ENCODE measurements at regions not wholly inside any gene's neighbourhood (a gene's known extent, or its start where the extent isn't known, plus 50 kb on each side); places are given as distances from the start of the nearest gene placed in this dataset.
A peak's percentile ranks its signal among the peaks of the same experiment; 100 is the strongest.

DNA sequence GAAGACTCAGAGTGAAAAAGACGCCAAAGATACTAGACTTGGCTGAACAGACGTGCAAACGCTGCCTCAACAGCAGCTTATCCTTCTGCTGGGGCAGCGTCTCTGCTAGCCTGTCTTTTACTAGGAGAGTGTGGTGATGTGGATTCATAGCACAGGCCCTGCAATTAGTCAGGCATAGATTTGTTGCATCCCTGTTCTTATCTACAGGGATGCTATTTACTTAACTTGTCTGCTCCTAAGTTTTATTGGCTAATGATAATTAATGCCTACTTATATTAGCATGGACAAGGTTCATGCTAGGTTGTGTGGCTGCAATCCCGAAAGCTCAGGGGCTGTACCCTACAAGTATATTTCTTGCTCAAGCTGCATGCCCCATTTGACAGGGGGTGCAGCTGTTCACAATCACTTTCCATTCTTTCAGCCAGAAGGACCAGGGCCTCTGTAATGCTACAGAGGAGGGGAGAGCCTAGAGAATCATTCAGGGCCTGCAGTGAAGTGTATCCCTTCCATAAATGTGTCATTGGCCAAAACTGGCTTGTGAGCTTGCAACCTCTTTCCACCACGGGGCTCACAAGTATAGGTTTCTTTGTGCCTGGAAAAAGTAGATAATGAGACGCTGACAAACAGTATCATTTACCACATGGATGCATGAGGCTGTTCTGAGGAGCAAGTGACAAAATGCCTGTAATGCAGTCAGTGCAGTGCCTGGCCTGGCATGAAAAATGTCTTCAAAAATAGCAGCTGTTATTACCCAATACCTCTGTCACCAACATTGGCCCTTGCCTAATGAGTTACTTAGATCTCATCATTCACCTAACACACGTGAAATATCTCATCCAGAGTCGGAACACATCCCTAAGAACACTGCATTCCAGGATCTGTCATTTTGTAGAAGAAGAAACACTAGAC is 685.8 kb upstream of the API5 start:
- no peak for DNase-seq

DNA sequence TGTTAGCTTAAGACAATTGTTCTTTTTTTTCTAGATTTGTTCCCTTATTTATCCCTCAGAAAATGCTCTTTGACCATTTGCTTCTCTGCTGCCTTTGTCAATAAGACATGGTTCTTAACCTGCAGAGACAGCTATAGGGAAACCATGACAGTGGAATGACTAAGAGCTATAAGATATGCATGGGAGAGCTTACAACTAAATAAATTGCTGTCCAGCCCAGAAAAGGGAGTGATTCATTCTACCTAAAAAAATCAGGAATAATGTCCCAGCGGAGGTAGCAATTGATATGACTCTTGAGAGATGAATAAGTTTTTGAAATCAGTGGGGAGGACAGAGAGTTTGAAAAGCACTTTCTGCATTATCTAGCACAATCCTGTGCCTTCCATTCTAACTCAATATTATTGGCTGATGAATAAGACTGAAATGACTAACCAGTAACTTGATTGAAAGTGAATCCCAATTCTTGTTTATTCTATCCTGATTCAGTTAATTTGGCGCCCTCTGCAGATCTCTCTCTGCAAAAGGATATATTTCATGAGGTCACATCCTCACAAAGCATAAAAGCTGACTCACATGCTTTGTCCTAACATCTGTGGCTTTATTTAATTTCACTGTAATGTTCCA is 680.5 kb upstream of the API5 start:
- DNase-seq, result peak; percentile 64

DNA sequence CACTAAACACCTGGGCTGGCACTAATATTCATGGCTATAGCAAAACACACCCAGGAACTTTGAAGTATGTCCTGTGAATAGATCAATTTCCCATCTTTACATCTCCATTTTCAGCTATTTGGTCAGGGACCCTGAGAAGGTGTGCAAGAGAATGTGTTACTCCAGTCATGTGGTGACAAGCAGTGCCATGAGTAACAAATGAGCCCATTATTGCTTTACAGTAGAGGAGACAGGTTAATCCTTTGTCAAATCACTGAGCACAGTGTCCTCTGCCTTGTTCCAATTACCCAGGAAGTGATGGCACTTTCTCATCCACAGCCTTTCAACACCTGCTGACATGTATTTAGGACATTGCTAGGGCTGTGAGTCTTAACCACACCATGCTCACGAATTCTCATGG is 664.8 kb upstream of the API5 start:
- DNase-seq, result no peak

DNA sequence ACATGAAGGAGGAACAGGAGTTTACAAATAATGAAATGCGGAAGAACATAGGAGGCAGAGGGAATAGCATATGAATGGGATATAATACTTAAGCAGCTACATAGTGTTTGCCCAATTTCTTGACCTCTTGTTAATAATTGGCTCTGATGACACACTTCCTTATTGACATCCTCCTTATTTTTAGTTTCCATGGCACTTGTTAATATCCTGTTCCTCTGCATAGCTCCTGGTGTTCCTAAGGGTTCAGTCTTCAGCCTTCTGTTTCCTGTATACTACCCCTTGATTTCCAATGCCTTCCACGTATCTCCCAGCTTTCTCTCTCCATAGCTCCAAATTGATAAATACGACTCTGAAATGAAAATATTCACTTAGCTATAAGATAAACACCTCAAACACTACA is 663.8 kb upstream of the API5 start:
- DNase-seq, result no peak

DNA sequence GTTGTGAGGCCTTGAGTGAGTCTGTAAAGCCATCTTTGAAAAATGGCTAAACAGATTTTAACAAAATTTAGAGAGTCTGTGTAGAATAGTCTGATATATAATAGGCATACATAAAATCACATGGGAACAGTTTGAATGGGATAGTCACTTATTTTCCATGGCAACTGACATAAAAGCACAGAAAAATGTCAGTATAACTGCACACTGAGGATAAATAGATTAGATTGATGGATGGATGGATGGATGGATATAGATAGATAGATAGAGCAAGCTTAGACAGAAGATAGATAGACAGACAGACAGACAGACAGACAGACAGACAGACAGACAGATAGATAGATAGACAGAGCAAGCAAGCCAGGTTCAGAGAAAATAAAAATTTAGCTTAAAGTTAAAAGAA is 660.2 kb upstream of the API5 start:
- DNase-seq, result no peak

DNA sequence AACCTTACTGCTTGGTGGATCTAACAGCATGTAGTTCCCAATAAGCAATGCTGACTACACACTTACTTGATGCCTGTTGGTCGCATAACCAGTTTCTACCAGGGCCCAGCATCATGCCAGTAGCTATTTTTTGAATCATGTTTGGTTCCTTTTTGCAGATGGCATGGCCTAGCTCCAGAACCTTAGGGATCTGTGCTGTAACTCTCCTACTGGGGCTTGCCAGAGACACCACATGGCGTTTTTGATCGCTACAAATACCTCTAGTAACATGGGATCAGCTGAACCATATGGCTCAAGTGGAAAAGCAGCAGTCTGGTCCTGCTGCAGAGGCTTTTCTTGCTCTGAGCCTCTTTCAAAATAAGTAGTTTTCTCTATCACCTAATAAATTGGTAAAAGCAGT is 654.6 kb upstream of the API5 start:
- DNase-seq, result no peak

DNA sequence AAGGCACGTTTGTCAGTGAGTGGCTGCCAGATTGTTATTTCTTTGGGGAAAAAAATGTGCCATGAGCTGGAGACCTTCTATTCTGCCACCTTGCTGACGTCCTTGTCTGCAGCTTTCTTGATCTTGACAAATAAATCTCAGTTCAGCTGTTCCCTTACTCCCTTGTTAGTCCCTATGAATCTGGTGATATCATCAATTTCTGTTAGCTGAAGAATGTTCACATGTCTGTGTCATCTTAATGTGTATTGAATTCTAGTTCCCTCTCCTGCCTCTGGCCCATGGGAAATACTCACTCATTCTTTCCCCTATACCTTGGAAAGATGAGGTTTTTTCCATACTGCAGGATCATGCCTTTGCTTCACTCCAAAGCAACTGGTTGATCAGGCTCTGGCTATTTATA is 649.9 kb upstream of the API5 start:
- DNase-seq, result no peak

DNA sequence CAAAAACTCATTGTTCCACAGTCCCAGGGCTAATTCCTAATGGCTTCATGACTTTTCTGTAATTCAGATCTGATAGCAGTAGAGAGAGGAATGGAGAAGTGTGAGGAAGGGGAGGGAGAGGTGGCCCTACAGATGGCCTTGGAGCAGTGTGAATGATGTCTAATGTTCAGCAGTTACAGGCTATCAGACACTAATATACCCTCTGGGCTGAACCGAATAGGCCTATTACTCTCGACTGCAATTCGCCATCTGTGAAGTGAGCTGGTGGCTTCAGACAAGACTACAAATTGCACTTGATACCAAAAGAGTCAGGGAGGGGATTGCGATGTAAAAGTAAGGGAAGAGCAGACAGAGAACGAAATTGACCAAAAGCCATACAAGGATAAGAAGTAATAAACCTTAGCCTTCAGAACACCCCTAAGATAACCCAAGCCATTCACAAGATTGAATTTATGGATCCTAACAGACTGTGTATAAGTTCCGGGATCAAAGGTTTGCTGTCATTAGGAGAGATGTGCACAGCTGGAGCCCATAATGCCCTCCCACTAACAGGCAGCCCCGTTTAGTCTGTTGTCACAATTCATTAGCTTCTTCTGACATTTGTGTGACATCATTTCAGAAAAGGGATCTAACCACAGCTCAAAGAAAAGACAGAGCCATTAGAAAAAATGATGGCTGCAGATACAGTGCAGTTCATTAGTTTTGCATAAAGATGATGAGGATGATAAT is 642.4 kb upstream of the API5 start:
- no peak for DNase-seq

DNA sequence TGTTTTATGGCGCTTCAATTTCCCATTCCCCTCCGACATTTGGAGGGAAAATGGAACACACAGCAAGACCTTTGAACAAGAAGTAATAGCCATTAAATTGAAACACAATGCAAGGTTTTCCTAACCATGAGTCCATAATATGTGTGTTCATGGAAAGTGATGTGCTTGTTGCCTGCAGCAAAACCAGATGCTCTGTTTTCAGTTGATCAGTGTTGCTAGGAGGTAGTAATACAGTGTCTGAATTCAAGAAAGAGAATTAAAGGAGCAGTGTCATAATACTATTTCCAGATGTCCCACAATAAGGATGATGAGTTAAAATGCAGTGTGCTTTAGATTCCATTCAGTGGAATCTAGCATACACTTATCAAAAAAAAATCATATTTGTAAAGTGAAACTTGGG is 637.4 kb upstream of the API5 start:
- no peak for DNase-seq

DNA sequence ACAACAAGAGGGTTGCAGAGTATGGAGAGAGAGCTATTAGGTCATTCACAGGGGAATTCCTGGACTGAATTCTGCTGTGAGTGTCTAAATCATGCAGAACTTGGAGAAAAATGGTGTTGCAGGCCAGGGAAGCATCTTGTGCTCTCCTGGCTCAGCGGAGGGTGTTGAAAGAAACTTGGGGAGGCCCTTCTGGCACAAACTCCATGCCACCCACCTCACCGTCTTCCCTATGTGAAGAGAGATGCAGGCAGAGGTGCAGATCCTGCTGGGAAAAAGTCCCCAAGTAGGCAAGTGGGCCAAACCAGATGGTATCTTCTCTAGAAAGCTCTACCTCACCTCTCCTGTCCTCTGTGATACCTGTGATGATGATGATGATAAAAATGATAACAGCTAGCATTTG is 604.3 kb upstream of the API5 start:
- no peak for DNase-seq

DNA sequence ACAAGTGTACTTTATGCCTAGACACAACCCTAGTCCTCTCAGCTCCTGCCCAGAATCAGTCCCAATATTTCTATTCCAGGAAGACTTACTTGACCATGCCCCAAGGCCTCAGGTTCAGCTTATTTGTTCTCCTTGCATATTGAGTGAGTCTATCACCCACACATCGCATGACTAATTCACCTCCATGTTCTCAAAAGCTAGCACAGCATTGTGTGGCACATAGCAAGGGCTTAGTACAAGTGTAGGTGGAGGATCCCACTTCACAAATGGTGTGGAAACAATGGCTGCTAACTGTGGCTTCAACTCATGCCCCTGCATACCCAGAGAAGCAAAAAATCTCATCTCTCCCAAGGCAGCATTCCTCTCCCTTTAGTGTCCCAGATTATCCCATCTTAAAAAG is 602.6 kb upstream of the API5 start:
- no peak for DNase-seq

DNA sequence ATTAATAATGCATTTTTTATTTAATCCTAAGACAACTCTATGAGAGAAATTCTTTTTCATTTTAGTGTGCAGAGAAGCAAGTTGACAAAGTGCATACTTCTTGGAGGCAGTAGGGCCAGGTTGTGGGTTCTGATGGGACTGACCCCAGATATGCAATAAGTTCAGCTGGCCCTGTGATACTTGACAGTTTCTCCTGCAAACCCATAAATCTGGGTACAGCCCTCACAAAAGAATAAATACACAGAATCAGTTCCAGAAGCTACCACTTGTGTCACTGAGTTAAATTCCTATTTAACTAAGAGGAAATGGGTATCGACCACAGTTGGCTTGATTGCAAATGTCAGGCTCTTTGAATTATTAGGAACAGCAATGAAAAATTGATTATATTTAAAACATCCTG is 598.5 kb upstream of the API5 start:
- DNase-seq, result no peak

DNA sequence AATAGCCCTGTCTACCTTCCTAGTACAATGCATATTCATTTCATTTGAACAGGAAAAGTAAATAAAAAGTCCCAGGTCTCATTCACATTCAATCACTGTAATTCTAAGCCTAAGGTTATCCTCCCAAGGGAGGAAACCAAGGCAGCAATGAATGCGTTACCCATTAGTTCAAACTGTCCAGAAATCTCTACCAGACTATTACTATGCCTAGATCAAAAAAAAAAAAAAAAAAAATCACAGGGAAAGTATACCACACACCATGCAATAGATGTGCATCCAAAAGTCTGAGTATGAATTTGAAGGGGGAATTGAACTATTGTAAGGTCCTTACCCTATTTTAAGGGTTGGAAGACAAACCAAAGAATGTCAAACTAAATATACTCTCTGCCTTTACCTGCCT is 598.0 kb upstream of the API5 start:
- DNase-seq, result no peak

DNA sequence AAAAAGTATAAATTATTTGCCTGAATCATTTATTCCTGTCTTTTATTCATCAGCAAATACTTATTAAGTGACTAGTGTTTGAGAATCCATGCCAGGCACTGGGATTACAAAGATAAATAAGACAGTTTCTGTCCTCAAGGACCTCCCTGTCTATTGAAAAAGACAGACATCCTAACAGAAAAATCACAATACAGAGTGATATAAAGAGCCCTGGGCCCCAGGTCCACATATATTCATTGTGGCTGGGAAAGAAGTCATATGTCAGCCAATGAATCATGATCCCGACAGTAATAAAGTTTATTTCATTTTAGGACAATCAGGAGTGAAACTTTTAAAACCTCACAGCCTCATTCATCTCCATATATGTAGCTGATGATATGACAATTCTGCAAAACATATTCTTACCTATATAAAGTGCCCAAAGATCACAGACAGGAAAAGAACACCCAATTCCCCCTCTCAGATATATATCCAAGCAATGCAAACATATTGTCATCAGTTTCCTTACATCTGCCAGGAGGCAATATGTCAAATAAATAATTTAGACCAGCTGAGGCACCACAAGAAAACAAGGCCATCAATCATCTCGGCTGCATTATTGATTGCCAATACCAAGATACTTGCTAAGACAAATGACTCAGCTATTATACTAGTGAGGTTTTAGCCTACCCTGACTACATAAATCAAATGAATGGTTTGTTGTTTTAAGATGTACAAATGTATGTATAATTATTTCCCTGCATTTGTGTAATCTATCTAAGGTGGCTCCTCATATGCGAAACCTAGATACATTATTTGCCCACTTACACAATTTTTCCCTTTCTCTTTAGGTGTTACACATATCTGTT is 590.9 kb upstream of the API5 start:
- no peak for DNase-seq

DNA sequence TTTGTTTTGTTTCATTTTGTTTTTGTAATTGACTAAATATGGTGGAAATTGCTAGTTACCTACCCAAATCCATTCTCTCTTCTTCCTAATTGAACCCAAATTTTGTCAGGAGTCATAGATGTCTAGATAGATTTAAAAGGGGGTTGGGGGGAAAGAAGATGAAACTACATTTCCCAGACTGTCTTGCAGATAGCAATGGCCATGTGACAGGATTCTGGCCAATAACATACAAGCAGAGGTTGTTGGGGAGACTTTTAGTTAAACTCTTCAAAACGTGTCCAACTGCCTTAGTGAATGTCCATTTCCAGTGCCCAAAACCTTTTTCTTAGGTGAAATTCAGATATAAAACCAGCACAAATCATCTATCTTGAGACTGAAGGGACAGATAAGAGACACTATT is 583.9 kb upstream of the API5 start:
- no peak for DNase-seq

DNA sequence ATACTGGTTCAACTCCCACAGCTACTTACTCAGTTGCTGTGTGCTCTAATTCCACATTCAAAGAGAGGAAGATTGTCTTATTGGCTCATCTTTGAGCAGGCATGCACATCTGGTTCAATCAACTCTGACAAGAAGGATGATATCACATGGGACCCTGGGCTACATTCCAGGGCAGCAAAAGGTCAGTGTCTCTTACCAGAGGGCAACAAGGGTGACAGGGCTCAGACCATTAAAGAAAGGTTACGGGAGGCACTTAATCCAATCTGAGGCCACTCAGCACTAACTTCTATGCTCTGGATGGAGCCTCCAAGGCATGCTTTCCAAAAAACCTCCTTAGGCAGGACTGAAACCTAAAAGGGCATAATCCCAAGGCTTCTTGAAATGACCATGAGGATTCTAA is 549.4 kb upstream of the API5 start:
- no peak for DNase-seq

DNA sequence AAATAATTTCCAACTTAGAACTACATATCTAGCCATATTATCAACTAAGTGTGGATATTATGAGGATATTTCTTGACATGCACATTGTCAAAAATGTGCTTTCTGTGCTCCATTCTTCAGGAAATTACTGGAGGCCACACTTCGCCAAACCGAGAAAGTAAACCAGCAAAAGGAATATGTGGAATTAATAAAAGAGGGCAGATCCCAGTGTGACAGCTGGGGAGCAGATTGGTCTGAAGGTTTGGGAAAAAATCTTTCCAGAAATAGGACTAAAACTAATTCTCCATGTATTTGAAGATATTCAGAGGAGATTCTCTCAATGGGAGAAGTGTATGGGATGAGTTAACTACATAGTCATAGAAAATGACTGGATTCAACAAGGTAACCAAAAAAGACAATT is 546.9 kb upstream of the API5 start:
- no peak for DNase-seq

DNA sequence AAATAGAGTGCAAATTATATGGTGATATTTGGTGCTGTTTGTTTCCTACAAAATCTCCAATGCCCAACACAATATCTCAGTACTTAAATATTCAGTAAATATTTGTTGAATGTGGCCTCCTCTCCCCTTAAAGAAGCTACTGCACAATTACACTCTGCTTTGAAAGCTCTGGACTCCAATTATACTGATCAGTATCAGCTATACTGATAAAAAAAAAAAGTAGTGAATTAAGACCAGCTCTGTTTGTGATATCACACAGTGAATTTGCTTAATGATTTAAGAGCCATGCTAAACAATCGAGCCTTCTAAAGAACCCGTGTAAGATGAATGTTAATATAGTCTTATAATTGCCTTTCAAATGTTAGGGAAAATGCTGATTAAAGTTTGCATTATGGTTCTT is 543.2 kb upstream of the API5 start:
- DNase-seq, result no peak

DNA sequence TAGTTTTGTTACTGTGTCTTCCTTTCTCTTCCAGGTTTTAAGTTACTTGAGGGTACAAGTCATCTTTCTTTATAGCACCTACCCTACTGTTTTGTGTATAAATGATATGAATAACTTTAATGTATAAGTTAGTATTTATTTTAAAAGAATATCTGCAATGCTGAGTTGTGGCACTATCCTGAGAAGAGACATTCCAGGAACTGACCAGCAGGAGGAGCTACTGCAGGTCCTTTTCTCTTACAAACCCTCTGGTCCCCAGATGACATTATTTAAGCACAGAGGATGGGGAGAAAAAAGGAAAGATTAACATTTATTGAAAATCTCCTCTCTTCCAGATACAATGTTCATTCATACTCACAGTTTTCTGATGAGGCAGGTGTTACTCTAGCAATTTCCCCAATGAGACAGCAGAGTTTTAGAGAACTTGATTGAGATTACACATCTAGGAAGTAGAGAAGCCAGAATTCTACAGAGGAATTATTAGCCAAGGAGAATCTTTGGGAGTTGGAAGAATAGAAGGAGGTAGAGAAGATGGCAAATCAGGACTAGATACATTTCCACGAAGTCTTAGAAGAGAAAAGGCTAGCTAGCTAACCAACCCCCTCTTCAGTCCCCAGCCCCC is 541.2 kb upstream of the API5 start:
- DNase-seq, result peak; percentile 36

DNA sequence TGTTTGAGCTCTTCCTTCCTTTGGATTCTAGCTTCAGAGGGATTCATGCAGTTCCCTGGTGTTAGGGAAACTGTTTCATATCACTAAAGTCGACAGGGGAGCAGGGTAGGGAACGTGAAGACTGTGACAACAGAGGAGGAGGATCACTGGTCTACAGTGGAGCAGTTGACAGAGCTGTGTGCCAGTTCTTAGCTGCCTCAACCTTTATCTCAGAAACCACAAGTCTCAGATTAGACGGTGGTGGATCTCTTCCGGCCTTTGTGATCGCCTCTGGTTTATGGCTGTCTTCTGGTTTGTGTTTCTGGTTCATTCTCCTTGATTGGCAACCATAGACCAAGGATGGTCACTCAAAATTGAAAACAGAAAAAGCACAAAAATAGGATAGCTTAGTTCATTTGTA is 538.9 kb upstream of the API5 start:
- no peak for DNase-seq

DNA sequence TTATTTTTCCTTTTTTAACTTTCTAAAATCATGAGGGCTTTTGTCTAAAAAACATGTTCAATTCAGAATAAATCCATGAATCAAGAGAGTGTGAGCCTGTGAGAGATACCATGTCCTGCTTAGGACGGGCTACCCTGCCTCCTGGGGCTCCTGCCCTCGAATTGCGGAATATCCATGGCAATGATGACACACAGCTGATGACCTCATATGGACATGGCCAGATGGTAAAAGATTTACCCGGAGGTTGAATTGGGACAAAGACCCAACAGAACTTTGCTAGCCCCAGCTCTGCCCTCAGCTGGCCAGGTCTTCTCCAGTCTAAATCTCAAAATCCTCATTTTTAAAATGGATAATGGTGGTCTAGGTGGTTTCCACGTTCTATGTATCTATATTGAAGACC is 538.1 kb upstream of the API5 start:
- DNase-seq, result peak; percentile 3

DNA sequence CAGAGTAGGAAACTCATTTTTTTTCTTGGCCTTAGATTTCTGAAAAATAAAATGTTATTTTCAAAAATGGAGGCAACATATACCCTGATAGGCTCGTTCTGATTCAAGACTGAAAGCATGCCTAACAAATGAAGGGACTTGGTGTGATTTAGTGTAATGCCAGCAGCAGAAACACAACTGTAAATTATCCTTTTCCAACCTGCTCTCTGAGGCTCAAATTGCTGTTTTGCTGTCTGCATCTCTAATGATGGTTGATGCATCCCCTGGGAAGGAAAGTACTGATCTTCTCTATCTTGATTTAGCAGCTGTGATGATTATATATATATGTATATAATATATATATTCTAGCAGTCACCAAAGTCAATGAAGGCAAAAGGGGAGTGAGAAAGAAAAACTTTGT is 537.2 kb upstream of the API5 start:
- no peak for DNase-seq

All from fibroblast of skin of abdomen (primary cell).